ENCODE measurements at regions not wholly inside any gene's neighbourhood (a gene's known extent, or its start where the extent isn't known, plus 50 kb on each side); places are given as distances from the start of the nearest gene placed in this dataset.

DNA sequence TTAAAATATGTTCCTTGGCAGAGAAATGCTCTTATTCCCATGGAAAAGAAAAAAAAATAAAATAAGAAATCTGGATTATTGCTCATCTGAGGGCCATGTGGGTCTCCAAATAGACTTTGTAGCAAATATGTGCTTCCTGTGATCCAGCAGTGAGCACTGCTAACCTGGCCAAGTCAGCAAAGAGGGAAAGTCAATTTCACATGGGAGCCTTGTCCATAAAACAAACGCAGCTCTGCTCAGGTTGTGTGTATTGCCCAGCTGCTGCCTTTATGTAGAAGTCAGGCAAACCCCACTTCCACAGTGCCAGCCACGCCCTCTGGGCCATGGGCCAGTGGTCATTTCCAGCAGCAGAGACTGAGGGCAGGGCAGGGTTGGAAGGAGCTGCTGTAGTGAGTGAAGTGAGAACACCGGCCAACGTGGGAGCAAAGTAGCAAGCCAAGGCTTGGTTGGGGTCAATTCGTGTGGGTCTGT is 174.3 kb downstream of the LYPLAL1 start:
- no peak for ATAC-seq
- TF ChIP-seq, protein P1, sequence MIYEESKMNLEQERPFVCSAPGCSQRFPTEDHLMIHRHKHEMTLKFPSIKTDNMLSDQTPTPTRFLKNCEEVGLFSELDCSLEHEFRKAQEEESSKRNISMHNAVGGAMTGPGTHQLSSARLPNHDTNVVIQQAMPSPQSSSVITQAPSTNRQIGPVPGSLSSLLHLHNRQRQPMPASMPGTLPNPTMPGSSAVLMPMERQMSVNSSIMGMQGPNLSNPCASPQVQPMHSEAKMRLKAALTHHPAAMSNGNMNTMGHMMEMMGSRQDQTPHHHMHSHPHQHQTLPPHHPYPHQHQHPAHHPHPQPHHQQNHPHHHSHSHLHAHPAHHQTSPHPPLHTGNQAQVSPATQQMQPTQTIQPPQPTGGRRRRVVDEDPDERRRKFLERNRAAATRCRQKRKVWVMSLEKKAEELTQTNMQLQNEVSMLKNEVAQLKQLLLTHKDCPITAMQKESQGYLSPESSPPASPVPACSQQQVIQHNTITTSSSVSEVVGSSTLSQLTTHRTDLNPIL (CRISPR knock-in tag; IDR thresholded peaks at IDR 0.05; ENCODE audit: low read depth) = no peak
- TF ChIP-seq ZNF565 (CRISPR knock-in tag; conservative IDR thresholded peaks at IDR 0.05; ENCODE audit: low read depth) (no peak), ZFP3 (CRISPR knock-in tag; IDR thresholded peaks at IDR 0.05) (no peak), ARNTL (CRISPR knock-in tag; IDR thresholded peaks at IDR 0.05; ENCODE audit: borderline replicate concordance, low read depth) (no peak), TOX (CRISPR knock-in tag; IDR thresholded peaks at IDR 0.05; ENCODE audit: borderline replicate concordance) (no peak), ZC3H10 (CRISPR knock-in tag; IDR thresholded peaks at IDR 0.05) (no peak), GLIS3 (CRISPR knock-in tag; IDR thresholded peaks at IDR 0.05) (no peak), ISL1 (CRISPR knock-in tag; IDR thresholded peaks at IDR 0.05) (no peak), PPARA (CRISPR knock-in tag; IDR thresholded peaks at IDR 0.05; ENCODE audit: borderline replicate concordance) (no peak), CSDC2 (CRISPR knock-in tag; IDR thresholded peaks at IDR 0.05) (no peak)
- TF ChIP-seq, protein P2, sequence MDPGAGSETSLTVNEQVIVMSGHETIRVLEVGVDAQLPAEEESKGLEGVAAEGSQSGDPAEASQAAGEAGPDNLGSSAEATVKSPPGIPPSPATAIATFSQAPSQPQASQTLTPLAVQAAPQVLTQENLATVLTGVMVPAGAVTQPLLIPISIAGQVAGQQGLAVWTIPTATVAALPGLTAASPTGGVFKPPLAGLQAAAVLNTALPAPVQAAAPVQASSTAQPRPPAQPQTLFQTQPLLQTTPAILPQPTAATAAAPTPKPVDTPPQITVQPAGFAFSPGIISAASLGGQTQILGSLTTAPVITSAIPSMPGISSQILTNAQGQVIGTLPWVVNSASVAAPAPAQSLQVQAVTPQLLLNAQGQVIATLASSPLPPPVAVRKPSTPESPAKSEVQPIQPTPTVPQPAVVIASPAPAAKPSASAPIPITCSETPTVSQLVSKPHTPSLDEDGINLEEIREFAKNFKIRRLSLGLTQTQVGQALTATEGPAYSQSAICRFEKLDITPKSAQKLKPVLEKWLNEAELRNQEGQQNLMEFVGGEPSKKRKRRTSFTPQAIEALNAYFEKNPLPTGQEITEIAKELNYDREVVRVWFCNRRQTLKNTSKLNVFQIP (CRISPR knock-in tag; IDR thresholded peaks at IDR 0.05; ENCODE audit: borderline replicate concordance, low read depth) = no peak
- TF ChIP-seq, protein P3, sequence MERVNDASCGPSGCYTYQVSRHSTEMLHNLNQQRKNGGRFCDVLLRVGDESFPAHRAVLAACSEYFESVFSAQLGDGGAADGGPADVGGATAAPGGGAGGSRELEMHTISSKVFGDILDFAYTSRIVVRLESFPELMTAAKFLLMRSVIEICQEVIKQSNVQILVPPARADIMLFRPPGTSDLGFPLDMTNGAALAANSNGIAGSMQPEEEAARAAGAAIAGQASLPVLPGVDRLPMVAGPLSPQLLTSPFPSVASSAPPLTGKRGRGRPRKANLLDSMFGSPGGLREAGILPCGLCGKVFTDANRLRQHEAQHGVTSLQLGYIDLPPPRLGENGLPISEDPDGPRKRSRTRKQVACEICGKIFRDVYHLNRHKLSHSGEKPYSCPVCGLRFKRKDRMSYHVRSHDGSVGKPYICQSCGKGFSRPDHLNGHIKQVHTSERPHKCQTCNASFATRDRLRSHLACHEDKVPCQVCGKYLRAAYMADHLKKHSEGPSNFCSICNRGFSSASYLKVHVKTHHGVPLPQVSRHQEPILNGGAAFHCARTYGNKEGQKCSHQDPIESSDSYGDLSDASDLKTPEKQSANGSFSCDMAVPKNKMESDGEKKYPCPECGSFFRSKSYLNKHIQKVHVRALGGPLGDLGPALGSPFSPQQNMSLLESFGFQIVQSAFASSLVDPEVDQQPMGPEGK (CRISPR knock-in tag; IDR thresholded peaks at IDR 0.05; ENCODE audit: borderline replicate concordance) = no peak
- TF ChIP-seq, protein P4, sequence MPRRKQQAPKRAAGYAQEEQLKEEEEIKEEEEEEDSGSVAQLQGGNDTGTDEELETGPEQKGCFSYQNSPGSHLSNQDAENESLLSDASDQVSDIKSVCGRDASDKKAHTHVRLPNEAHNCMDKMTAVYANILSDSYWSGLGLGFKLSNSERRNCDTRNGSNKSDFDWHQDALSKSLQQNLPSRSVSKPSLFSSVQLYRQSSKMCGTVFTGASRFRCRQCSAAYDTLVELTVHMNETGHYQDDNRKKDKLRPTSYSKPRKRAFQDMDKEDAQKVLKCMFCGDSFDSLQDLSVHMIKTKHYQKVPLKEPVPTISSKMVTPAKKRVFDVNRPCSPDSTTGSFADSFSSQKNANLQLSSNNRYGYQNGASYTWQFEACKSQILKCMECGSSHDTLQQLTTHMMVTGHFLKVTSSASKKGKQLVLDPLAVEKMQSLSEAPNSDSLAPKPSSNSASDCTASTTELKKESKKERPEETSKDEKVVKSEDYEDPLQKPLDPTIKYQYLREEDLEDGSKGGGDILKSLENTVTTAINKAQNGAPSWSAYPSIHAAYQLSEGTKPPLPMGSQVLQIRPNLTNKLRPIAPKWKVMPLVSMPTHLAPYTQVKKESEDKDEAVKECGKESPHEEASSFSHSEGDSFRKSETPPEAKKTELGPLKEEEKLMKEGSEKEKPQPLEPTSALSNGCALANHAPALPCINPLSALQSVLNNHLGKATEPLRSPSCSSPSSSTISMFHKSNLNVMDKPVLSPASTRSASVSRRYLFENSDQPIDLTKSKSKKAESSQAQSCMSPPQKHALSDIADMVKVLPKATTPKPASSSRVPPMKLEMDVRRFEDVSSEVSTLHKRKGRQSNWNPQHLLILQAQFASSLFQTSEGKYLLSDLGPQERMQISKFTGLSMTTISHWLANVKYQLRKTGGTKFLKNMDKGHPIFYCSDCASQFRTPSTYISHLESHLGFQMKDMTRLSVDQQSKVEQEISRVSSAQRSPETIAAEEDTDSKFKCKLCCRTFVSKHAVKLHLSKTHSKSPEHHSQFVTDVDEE (CRISPR knock-in tag; IDR thresholded peaks at IDR 0.05) = no peak

DNA sequence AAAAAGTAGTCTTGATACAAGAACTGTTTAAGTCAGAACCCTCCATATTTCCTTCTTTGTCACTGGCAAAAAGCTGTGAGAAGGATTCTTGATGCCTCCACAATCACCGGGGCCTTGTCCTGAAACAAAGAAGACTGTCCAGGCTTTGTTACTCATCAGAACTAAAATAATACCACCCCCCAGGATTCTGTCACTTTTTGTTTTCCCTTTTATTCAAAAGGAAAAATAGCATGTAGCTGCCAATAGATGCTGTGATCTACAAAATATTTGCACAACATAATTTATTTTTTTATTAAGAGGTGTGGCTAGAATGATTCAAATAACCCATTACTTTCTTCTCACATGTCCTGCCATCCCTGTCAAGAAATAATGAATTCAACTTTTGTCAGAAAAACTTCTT is 173.7 kb downstream of the LYPLAL1 start:
- no peak for ATAC-seq
- TF ChIP-seq ESRRG (CRISPR knock-in tag; IDR thresholded peaks at IDR 0.05) (no peak), ARNTL (CRISPR knock-in tag; IDR thresholded peaks at IDR 0.05; ENCODE audit: borderline replicate concordance, low read depth) (no peak), BACH2 (CRISPR knock-in tag; IDR thresholded peaks at IDR 0.05; ENCODE audit: borderline replicate concordance) (no peak), GLIS3 (CRISPR knock-in tag; IDR thresholded peaks at IDR 0.05) (no peak), ZNF70 (CRISPR knock-in tag; IDR thresholded peaks at IDR 0.05) (no peak), SNAI2 (CRISPR knock-in tag; IDR thresholded peaks at IDR 0.05) (no peak), ZFP3 (CRISPR knock-in tag; IDR thresholded peaks at IDR 0.05) (no peak), TCF4 (CRISPR knock-in tag; IDR thresholded peaks at IDR 0.05; ENCODE audit: borderline replicate concordance) (no peak), ZFP30 (CRISPR knock-in tag; IDR thresholded peaks at IDR 0.05) (no peak), ZNF565 (CRISPR knock-in tag; conservative IDR thresholded peaks at IDR 0.05; ENCODE audit: low read depth) (no peak), ISL1 (CRISPR knock-in tag; IDR thresholded peaks at IDR 0.05) (no peak), CSDC2 (CRISPR knock-in tag; IDR thresholded peaks at IDR 0.05) (no peak)
- TF ChIP-seq, protein P1 (CRISPR knock-in tag; IDR thresholded peaks at IDR 0.05; ENCODE audit: low read depth) = no peak
- TF ChIP-seq, protein P5, sequence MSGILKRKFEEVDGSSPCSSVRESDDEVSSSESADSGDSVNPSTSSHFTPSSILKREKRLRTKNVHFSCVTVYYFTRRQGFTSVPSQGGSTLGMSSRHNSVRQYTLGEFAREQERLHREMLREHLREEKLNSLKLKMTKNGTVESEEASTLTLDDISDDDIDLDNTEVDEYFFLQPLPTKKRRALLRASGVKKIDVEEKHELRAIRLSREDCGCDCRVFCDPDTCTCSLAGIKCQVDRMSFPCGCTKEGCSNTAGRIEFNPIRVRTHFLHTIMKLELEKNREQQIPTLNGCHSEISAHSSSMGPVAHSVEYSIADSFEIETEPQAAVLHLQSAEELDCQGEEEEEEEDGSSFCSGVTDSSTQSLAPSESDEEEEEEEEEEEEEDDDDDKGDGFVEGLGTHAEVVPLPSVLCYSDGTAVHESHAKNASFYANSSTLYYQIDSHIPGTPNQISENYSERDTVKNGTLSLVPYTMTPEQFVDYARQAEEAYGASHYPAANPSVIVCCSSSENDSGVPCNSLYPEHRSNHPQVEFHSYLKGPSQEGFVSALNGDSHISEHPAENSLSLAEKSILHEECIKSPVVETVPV (CRISPR knock-in tag; IDR thresholded peaks at IDR 0.05) = no peak
- TF ChIP-seq, protein P3 (CRISPR knock-in tag; IDR thresholded peaks at IDR 0.05; ENCODE audit: borderline replicate concordance) = no peak
